HEK293T (cell line): ENCODE measurements at regions not wholly inside any gene's neighbourhood (a gene's known extent, or its start where the extent isn't known, plus 50 kb on each side); places are given as distances from the start of the nearest gene placed in this dataset.

Experiments
- CTBP1 ChIP-seq: fragments of 450-650 bp; IDR thresholded peaks from 2 replicates; pipeline ENCODE4 v1.6.1; 2016; ENCODE audit warnings: borderline replicate concordance
- FOXA1 ChIP-seq: fragments of 450-650 bp; IDR thresholded peaks from 2 replicates; pipeline ENCODE4 v1.6.1; 2016; ENCODE audit warnings: mild to moderate bottlenecking
- L3MBTL2 ChIP-seq: fragments of 450-650 bp; conservative IDR thresholded peaks from 2 replicates; pipeline ENCODE4 v1.6.1; 2016; ENCODE audit warnings: mild to moderate bottlenecking
- SP1 ChIP-seq: fragments of 450-650 bp; IDR thresholded peaks from 2 replicates; pipeline ENCODE4 v1.6.1; 2017
- TARDBP ChIP-seq: fragments of 450-650 bp; IDR thresholded peaks from 2 replicates; pipeline ENCODE4 v1.6.1; 2016

GRCh38 chr2:52475590-52475989 lies 1292.0 kb upstream of the CHAC2 start:
- TF ChIP-seq TARDBP = no peak
- no peak for TF ChIP-seq L3MBTL2
- no peak for TF ChIP-seq CTBP1
- no peak for TF ChIP-seq SP1
- no peak for TF ChIP-seq FOXA1
